Osteoblast (primary cell): ENCODE measurements at regions not wholly inside any gene's neighbourhood (a gene's known extent, or its start where the extent isn't known, plus 50 kb on each side); places are given as distances from the start of the nearest gene placed in this dataset.
A peak's percentile ranks its signal among the peaks of the same experiment; 100 is the strongest.

ENCODE experiments used
- DNase-seq: peaks from one replicate; pipeline ENCODE4 v3.0.0; 2011; ENCODE audit warnings: low spot score, mixed read lengths; ENCODE audit not compliant: insufficient read length; ENCODE audit errors: missing footprints
- H2AFZ ChIP-seq: 2 replicates; pipeline ENCODE4 v1.6.0; 2011; ENCODE audit warnings: mild to moderate bottlenecking, low read length
- H3K27ac ChIP-seq: 2 replicates; pipeline ENCODE4 v1.5.1; 2011; ENCODE audit warnings: mild to moderate bottlenecking, low read depth, low read length, moderate library complexity
- H3K27me3 ChIP-seq: 2 replicates; pipeline ENCODE4 v1.6.0; 2012; ENCODE audit warnings: mild to moderate bottlenecking, control low read depth, inconsistent platforms, low read length, moderate library complexity; ENCODE audit not compliant: insufficient read depth
- H3K36me3 ChIP-seq: 2 replicates; pipeline ENCODE4 v1.5.1; 2011; ENCODE audit warnings: mild to moderate bottlenecking, low read length, control low read depth, moderate library complexity; ENCODE audit not compliant: insufficient read depth
- H3K4me1 ChIP-seq: 2 replicates; pipeline ENCODE4 v1.5.1; 2011; ENCODE audit warnings: mild to moderate bottlenecking, low read length, control low read depth, moderate library complexity; ENCODE audit not compliant: insufficient read depth
- H3K4me2 ChIP-seq: 2 replicates; pipeline ENCODE4 v1.6.0; 2011; ENCODE audit warnings: mild to moderate bottlenecking, low read length; ENCODE audit not compliant: insufficient read depth
- H3K4me3 ChIP-seq: fragments of 200-600 bp; sonication (generic); 3 replicates; pipeline ENCODE4 v1.5.1; 2012; ENCODE audit warnings: mild to moderate bottlenecking, low read length, inconsistent platforms; ENCODE audit not compliant: insufficient read depth
- H3K79me2 ChIP-seq: 2 replicates; pipeline ENCODE4 v1.6.0; 2012; ENCODE audit warnings: mild to moderate bottlenecking, low read length, control low read depth, inconsistent platforms; ENCODE audit not compliant: insufficient read depth
- H3K9me3 ChIP-seq: 2 replicates; pipeline ENCODE4 v1.5.1; 2011; ENCODE audit warnings: low read depth, low read length, control low read depth
- H4K20me1 ChIP-seq: 2 replicates; pipeline ENCODE4 v1.6.0; 2012; ENCODE audit warnings: mild to moderate bottlenecking, low read length, control low read depth; ENCODE audit not compliant: insufficient read depth
- TF ChIP-seq, protein P1 (sequence below): IDR thresholded peaks from 2 replicates; pipeline ENCODE4 v1.5.1; 2011; ENCODE audit warnings: mild to moderate bottlenecking, low read depth, low read length, moderate library complexity; ENCODE audit errors: extremely low read depth

DNA sequence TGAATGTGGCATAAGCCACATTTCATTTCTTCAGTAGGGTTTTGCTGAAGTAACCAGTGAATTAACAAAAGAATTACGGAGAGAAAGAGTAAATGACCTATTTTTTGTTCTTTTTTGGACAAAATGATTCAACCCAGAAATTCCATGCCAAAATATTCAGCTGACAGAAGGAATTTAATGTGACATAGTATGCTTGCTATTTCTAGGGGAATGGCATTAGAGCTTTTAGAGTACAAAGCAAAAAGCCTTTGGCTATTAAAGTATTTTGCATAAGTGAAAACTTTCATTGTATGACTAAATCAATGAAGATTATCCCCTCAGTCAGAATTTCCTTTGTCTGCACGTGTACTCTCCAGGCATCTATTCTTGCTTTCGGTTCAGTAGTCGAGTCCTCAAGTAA lies 465.3 kb downstream of the COG6 start:
- H3K4me3 ChIP-seq = no peak overlapping the region
- peaks cover 24% of the 10 kb centered on the region for H3K4me1 ChIP-seq
- no peak for DNase-seq
- H3K79me2 ChIP-seq = no peaks in the 10 kb centered on the region
- no peak overlapping the region for H2AFZ ChIP-seq
- H3K4me2 ChIP-seq = peak overlapping the region; percentile 56
- H3K9me3 ChIP-seq = no peaks in the 10 kb centered on the region
- TF ChIP-seq, protein P1, sequence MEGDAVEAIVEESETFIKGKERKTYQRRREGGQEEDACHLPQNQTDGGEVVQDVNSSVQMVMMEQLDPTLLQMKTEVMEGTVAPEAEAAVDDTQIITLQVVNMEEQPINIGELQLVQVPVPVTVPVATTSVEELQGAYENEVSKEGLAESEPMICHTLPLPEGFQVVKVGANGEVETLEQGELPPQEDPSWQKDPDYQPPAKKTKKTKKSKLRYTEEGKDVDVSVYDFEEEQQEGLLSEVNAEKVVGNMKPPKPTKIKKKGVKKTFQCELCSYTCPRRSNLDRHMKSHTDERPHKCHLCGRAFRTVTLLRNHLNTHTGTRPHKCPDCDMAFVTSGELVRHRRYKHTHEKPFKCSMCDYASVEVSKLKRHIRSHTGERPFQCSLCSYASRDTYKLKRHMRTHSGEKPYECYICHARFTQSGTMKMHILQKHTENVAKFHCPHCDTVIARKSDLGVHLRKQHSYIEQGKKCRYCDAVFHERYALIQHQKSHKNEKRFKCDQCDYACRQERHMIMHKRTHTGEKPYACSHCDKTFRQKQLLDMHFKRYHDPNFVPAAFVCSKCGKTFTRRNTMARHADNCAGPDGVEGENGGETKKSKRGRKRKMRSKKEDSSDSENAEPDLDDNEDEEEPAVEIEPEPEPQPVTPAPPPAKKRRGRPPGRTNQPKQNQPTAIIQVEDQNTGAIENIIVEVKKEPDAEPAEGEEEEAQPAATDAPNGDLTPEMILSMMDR = no peak
- H3K27me3 ChIP-seq = no peaks in the 10 kb centered on the region
- no peaks in the 10 kb centered on the region for H3K36me3 ChIP-seq
- peak overlapping the region; percentile 76 for H3K27ac ChIP-seq
- H4K20me1 ChIP-seq = no peaks in the 10 kb centered on the region

DNA sequence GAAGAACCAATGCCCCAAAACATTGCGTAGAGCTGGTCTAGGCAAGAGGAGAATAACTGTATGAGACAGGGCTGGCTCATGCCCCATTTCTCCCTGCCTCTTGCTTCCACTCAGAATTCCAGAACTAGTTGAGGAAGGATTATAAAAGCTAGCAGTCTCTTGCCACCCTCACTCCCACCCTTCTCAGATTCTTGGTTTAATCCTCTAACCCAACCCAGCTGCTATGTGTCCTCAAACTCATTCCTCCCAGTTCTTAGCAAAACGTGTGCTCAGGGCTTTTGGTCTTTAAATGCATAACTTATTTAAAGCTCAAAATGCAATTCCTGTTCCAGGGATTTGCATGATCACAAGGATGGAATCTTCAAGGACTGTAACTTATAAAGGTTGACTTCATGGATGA lies 466.3 kb downstream of the COG6 start:
- Histone ChIP-seq H3K36me3 (no peaks in the 10 kb centered on the region), H3K4me2 (no peak overlapping the region), H3K4me3 (no peak overlapping the region), H3K9me3 (no peaks in the 10 kb centered on the region), H3K4me1 (peaks cover 16% of the 10 kb centered on the region), H3K79me2 (no peaks in the 10 kb centered on the region), H2AFZ (no peak overlapping the region), H3K27me3 (no peaks in the 10 kb centered on the region), H4K20me1 (no peaks in the 10 kb centered on the region), H3K27ac (no peak overlapping the region)
- TF ChIP-seq, protein P1 = no peak
- DNase-seq = no peak

DNA sequence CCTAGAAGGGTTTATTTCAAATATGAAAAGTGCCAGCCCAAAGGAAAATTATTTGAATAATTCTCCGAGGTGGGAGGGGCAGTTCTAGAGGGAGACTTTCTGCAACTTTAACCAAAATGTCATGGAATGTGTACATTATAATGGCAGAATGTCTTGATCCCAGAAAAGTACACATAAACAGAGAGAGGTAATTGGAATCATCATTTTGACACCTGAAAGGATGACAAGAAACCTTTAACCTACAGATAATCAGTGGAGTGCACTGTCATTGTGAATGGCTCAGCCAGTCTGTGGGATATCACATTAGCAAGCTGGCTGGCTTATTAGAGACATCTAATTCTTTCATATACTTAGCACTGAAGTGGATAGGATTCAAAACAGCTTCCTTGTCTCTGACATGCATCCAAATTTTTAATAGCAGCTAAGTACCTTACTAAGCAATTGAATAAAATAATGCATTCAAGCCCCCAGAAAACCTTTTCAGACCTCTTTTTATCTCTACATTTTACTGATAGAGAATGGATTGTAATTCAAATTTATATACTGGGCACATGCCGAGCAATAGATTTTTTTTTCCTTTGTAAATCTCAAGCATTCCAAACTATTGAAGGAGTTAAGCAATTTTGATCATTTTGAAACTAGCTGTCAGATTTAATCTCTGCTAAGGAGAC lies 468.6 kb downstream of the COG6 start:
- Histone ChIP-seq H3K4me1 (peaks cover 16% of the 10 kb centered on the region), H3K79me2 (no peaks in the 10 kb centered on the region), H3K27ac (no peak overlapping the region), H4K20me1 (no peaks in the 10 kb centered on the region), H3K27me3 (no peaks in the 10 kb centered on the region), H3K4me3 (no peak overlapping the region), H3K36me3 (no peaks in the 10 kb centered on the region), H3K4me2 (no peak overlapping the region), H2AFZ (no peak overlapping the region), H3K9me3 (no peaks in the 10 kb centered on the region)
- no peak for DNase-seq
- TF ChIP-seq, protein P1 = no peak

DNA sequence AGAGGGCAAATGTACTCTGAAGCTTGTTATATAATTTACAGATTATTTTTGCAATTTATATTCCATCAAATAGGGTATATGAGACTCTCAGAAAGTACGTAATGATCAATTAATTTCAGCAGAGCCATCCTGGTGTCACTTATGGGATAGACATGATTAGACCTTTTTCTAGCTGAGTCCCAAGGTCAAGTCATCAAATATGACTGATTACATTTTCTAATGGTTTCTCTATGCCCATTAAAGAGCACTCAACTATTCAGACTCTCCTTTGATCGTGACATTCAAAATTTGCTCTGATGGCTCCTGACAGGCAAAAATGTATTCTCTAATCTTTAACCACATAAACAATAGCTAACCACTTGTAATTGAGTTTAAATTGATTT lies 469.2 kb downstream of the COG6 start:
- no peaks in the 10 kb centered on the region for H3K36me3 ChIP-seq
- H3K4me3 ChIP-seq = no peak overlapping the region
- no peak overlapping the region for H3K27ac ChIP-seq
- H3K79me2 ChIP-seq = no peaks in the 10 kb centered on the region
- no peaks in the 10 kb centered on the region for H4K20me1 ChIP-seq
- no peaks in the 10 kb centered on the region for H3K27me3 ChIP-seq
- H3K4me1 ChIP-seq = peaks cover 16% of the 10 kb centered on the region
- TF ChIP-seq, protein P1 = no peak
- H3K9me3 ChIP-seq = no peaks in the 10 kb centered on the region
- H3K4me2 ChIP-seq = no peak overlapping the region
- H2AFZ ChIP-seq = no peak overlapping the region
- no peak for DNase-seq
